GM23338 (cell line): ENCODE measurements at regions not wholly inside any gene's neighbourhood (a gene's known extent, or its start where the extent isn't known, plus 50 kb on each side); places are given as distances from the start of the nearest gene placed in this dataset.

Source experiments
- CREB1 ChIP-seq: fragments of 250-450 bp; sonication (Bioruptor Pico); IDR thresholded peaks from 2 replicates; pipeline ENCODE4 v1.5.0; 2020; ENCODE audit warnings: low read depth, mild to moderate bottlenecking, moderate library complexity
- EZH2 ChIP-seq: fragments of 200-600 bp; sonication (generic); IDR thresholded peaks from one replicate; pipeline ENCODE4 v1.8.0; 2017; ENCODE audit warnings: antibody characterized with exemption, mild to moderate bottlenecking, low read depth; ENCODE audit not compliant: unreplicated experiment
- EZH2phosphoT487 ChIP-seq: fragments of 200-600 bp; sonication (generic); IDR thresholded peaks from one replicate; pipeline ENCODE4 v1.8.1; 2018; ENCODE audit warnings: antibody characterized with exemption; ENCODE audit not compliant: unreplicated experiment
- JUNB ChIP-seq: IDR thresholded peaks from one replicate; pipeline ENCODE4 v1.6.1; 2016; ENCODE audit warnings: antibody characterized with exemption; ENCODE audit not compliant: unreplicated experiment
- POLR2AphosphoS5 ChIP-seq: IDR thresholded peaks from 2 replicates; pipeline ENCODE4 v1.6.1; 2016; ENCODE audit warnings: antibody characterized with exemption, low read depth
- TF ChIP-seq, protein P1 (sequence below), 2 experiments: fragments of 200-600 bp in 1 of 2; sonication (generic) in 1 of 2; conservative IDR thresholded peaks; 2 replicates each; pipeline versions ENCODE4 v1.5.1 to v1.6.1; 2016 to 2017; ENCODE audit warnings: antibody characterized with exemption in 2 of 2, low read depth in 2 of 2, mild to moderate bottlenecking in 2 of 2, moderate library complexity in 1 of 2
- TF ChIP-seq, protein P2 (sequence below): IDR thresholded peaks from one replicate; pipeline ENCODE4 v1.6.1; 2018; ENCODE audit warnings: antibody characterized with exemption; ENCODE audit not compliant: unreplicated experiment

DNA sequence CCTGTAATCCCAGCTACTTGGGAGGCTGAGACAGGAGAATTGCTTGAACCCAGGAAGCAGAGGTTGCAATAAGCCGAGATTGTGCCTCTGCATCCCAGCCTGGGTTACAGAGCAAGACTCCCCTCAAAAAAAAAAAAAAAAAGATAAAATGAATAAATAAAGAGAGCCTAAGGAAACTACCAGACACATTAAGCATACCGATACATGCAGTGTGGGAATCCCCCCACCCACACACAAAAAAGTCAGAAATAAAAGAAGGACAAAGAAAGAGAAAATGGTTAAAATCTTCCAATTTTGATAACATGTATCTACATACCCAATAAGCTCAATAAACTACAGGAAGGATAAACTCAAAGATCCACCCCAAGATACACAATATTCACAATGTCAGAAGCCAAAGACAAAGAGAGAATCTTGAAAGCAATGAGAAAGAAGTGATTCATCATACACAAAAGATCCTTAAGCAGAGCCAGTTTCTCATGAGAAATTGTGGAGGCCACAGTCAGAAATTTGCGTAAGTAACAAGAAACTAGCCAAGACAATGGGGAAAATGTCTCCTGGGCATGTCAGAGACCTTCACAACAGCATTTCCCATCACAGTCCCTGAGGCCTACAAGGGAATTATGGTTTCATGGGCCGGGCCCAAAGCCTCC lies 1197.0 kb downstream of the AMY1C start:
- TF ChIP-seq, protein P1, sequence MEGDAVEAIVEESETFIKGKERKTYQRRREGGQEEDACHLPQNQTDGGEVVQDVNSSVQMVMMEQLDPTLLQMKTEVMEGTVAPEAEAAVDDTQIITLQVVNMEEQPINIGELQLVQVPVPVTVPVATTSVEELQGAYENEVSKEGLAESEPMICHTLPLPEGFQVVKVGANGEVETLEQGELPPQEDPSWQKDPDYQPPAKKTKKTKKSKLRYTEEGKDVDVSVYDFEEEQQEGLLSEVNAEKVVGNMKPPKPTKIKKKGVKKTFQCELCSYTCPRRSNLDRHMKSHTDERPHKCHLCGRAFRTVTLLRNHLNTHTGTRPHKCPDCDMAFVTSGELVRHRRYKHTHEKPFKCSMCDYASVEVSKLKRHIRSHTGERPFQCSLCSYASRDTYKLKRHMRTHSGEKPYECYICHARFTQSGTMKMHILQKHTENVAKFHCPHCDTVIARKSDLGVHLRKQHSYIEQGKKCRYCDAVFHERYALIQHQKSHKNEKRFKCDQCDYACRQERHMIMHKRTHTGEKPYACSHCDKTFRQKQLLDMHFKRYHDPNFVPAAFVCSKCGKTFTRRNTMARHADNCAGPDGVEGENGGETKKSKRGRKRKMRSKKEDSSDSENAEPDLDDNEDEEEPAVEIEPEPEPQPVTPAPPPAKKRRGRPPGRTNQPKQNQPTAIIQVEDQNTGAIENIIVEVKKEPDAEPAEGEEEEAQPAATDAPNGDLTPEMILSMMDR (conservative IDR thresholded peaks at IDR 0.05; ENCODE audit: low read depth in 2 of 2) = no peak
- TF ChIP-seq EZH2 (no peak), JUNB (no peak), POLR2AphosphoS5 (no peak), EZH2phosphoT487 (no peak), CREB1 (CRISPR knock-in tag) (no peak)
- TF ChIP-seq, protein P2, sequence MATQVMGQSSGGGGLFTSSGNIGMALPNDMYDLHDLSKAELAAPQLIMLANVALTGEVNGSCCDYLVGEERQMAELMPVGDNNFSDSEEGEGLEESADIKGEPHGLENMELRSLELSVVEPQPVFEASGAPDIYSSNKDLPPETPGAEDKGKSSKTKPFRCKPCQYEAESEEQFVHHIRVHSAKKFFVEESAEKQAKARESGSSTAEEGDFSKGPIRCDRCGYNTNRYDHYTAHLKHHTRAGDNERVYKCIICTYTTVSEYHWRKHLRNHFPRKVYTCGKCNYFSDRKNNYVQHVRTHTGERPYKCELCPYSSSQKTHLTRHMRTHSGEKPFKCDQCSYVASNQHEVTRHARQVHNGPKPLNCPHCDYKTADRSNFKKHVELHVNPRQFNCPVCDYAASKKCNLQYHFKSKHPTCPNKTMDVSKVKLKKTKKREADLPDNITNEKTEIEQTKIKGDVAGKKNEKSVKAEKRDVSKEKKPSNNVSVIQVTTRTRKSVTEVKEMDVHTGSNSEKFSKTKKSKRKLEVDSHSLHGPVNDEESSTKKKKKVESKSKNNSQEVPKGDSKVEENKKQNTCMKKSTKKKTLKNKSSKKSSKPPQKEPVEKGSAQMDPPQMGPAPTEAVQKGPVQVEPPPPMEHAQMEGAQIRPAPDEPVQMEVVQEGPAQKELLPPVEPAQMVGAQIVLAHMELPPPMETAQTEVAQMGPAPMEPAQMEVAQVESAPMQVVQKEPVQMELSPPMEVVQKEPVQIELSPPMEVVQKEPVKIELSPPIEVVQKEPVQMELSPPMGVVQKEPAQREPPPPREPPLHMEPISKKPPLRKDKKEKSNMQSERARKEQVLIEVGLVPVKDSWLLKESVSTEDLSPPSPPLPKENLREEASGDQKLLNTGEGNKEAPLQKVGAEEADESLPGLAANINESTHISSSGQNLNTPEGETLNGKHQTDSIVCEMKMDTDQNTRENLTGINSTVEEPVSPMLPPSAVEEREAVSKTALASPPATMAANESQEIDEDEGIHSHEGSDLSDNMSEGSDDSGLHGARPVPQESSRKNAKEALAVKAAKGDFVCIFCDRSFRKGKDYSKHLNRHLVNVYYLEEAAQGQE = no peak
